ENCODE measurements at regions not wholly inside any gene's neighbourhood (a gene's known extent, or its start where the extent isn't known, plus 50 kb on each side); places are given as distances from the start of the nearest gene placed in this dataset.

DNA sequence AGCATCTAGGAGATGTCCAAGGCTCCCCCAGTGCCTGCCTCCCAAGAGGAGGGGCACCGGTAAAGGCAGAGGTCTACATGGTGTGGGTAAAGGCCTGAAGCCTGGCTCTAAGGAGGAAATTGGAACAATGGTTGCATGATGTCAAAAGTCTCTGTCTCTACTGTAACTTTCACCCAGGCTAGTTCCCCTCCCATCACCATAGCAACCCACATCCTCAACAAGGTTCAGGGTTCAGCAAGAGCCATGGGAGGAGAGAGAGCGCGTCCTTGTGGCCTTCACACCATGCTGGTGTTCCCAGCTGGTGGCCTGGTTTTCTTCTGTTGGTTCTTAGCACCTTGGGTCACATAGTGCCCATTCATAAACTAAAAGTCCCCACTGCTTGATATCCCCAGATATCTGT, 196.7 kb upstream of the CDH5 start:
- DNase-seq = no peak

DNA sequence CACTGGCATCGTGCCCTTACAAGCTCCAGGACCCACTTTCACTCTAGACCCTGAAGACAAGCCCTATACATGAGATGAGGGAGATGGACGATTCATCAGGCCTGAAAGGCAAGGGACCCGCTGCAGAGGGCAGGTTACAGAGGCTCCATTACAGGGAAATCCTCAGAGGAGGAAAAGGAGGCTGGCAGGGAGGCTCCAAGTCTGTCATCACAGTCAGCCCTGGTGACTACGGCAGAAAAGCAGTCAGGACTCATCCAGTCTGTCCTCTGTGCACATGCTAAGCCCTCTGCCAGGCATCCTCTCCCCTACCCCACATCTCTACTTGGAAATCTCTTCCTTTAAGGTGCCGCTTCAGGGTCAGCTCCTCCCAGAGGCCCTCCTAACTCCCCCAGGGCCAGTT, 197.7 kb upstream of the CDH5 start:
- no peak for DNase-seq

DNA sequence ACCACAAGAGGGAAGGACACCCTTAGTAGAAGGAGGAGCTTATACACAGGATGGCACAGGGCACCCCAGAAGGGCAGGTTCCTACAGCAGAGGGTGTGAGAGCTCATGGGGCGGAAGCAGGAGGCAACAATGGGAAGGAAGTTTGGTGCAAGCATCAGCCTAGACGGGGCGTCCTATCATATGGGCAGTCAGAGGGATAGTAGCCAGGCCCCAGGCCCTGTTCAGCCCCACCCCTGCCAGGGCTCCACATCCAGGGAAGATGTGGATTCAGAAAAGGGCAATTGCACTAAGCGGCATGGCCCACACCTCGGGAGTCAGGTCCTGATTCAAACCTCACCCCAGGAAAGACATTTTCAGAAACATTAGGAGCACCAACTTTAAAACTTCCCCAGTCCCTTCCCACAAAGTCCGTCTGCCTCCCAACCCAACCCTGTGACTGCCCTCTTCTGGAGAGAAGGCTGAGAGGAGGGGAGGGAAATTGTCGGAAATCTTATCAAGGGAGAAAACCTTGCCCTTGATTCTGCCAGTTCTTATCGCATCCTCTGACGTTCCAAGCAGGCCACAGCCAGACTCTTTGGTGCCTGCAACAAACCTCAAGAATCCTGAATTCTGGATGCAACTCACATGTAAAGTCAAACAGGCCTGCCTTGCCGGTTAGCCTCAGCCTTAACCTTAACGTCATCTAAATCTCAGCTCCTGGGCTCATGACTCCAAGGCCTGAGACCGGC, 198.8 kb upstream of the CDH5 start:
- DNase-seq = no peak

DNA sequence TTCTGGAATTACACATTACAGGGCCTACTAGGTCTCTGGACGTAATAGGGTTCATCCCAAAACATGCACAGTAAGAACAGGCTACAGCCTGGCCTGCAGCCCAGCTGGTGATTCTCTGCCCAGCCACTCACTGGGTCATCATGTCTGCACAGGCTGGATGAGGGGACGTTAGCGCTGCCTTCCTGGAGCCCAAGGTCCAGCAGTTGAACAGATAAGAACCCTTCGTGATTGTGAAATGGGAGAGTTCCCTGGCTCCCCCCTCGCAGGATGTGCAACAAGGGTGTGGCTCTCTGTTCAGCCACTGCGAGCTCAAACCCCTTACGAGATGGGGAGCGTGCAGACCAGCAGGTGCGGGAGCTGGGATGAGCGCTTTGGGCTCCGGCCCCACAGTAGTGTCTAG, 200.0 kb upstream of the CDH5 start:
- DNase-seq = no peak

DNA sequence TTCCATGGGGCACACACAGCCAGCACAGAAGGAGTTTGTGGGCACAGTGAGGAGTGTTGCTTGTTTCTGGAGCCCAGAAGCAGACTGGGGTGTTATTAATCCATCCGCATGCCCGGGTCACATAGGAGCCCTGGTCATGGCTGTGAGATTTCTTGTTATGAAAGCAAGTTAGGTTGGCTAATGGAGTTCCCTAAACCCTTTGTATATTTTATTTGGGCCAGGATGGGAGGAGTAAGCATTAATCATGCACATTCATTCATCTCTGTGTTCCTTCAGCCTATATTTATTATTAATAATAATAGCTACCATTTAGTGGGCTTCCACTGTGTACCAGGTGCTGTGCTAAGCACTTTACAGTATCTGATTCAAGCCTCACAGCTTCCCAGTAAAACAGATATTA, 200.6 kb upstream of the CDH5 start:
- DNase-seq = no peak

DNA sequence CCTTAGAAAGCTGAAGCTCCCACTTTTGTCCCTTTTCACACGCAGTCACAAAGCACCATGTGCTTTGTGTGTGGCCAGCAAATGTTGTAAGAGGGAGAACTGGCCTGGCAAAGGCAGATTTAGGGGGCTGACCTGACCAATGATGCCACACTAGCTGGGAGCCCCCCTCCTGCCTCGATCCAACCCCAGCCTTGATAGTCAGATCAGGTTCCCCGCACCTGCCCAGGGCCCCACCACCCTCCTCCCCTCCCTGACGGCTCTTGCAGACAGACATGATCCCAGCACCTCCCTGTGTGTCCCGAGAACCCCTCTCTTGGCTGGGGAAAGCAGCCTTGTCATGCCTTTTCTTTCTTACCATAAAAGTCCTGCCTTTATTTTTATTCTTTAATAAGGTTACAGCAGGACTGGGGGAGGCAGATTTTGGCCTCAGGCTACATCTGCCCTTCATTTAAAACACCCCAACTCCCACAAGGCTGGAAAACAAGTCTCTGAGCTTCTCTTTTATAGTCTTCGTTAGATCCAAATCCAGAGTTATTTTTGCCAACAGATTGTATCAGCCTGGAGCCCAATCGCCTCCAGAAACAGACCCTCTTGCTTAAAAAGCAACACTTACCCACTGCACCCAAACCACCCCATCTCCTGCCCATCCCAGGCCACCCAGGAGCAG, 201.8 kb upstream of the CDH5 start:
- DNase-seq = no peak

DNA sequence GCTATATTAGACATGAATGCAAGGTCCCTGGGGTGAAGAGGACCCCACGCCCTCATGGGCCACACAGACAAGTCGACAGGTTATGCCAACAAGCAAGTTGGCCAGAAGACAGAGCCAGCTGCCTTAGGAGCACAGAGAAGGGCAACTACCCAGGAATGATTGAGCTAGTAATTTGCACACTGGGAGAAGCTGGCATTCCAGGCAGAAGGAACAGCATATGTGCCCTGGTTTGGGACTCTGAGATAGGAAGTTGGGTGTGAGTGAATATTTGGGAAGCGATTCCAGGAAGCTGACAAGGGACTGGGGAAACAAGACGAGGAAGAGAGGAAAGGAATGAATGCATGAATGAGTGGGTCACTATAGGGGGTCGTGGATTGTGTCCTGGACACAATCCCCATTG, 203.7 kb upstream of the CDH5 start:
- DNase-seq = no peak

DNA sequence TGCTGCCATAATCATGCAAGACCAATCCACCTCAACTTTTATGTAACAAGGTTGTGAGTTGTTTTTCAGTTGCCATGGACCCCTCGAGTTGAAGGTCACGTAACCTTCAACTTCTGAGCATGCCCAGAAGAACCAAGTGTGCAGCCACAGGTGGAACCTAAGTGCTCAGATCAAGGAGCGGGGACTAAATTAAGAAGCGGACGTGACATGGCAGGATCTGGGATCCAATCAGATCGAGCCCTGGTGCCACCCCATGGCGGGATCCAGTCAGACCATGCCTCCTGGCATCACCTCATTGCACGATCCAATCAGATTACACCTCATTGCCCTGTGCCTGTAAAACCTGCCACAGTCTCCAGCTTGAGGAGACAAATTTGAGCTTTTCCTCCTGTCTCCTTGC, 204.5 kb upstream of the CDH5 start:
- no peak for DNase-seq

DNA sequence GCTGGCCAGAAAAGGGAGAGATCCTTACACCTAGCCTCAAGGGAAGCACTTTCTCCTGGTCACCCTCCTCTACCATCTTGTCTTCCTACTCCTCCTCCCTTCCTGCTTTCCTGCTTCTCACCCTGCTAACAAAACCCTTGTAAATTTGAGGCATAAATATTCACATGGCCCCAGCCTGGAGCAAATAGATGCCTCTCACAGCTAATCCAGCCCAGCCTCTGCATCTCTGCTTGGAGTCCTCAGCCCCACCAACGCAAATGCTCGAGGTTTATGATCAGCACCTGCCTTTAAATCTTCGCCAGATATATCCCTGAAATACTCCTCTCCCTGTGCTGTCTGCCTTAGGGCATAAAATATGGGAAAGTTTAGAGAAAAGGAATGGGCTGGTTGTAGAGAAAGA, 205.2 kb upstream of the CDH5 start:
- no peak for DNase-seq

DNA sequence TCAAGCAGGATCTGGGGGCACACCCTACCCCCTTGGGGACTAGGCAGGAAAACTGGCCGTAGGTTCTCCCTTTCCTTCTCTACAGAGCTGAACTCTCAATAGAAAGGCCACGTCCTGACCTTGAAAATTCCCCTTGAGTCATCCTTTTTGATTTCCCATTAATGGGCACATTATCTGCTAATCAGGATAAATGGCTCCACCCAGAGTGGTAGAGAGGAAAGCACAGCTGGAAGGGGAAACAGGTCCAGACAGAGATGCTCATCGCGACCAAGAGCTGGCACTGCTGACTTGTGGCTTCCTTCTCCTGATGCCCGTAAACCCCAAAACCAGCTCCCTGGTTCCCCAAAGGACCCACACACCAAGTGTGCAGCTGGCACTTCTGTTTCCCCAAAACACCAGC, 206.5 kb upstream of the CDH5 start:
- DNase-seq = no peak

DNA sequence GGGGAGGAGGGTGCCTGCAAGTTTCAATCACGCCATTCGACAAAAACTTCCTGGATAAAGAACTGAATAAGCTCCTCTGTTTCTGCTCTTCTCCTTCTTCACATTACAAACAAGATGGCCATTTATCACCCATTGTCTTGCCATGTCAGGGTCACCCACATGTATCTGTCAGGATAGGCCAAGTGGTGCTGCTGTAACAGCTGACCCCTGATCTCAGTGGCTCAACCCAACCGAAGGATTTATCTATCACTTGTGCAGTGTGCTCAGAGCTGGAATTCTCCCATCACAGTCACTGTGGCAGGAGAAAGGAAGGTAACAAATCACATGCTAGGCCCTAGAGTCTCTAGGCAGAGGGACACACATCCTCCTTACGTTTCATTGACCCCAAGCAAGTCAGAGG, 210.0 kb upstream of the CDH5 start:
- no peak for DNase-seq

DNA sequence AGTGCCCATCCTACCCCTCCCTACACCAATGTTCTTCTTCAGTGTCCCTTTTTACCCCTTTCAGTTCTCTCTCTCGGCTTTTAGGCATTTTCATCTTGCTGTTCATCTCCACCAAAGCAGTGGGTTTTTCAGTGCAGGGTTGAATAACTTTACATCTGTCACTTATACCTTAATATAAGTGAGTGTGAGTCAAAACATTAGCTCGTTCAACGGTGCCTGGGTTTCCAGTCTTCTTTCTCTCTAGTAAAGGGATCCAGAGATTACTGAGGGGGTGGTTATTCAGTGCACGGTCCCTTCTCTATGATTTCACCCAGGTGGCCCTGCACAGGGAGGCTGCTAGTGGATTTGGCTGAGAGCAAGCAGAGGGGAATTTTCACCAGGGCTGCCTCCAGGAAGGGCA, 210.6 kb upstream of the CDH5 start:
- no peak for DNase-seq

DNA sequence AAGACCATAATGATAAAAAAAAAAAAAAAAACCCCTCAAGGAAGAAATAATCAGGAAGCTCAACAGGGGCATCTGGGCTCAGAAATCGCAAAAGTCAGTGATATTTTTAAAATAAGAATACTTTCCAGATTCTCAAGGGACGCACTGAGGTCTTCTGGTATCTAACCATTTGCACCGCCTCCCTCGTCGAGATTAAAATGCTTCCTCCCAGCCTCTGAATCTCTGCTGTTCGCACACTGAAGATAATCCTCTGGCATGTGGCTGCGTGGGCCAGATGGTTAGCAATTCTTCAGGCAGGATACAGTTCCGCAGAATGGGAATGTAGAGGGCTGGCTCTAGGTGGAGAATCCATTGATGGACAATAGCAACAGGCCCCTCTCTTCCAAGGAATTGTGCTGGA, 211.7 kb upstream of the CDH5 start:
- no peak for DNase-seq

DNA sequence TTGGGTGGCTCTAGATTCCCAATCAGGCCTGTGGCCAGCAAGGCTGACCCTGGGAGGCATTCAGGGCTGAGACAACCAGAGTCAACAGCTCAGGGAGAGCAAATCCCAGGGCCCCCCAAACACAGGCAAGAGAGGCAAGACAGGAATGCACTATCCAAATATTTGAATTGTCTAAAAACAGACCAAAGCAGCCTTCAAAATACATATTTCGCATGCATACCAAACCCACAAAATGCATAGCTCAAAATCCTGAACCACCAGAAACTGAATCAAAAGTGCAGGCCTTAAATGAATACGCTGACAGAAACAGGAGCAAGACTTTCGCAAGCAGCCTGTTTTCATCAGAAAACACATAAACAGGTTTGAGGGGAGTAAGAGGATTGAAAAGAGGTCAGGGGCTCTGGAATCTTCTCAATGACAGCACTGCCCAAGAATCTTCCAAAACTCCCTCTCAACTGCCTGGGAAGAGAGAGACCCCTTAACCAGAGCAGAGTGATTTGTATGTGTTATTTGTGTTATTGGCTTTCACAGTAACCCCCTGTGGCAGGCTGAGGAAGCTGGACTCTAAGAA, 213.6 kb upstream of the CDH5 start:
- DNase-seq = no peak

DNA sequence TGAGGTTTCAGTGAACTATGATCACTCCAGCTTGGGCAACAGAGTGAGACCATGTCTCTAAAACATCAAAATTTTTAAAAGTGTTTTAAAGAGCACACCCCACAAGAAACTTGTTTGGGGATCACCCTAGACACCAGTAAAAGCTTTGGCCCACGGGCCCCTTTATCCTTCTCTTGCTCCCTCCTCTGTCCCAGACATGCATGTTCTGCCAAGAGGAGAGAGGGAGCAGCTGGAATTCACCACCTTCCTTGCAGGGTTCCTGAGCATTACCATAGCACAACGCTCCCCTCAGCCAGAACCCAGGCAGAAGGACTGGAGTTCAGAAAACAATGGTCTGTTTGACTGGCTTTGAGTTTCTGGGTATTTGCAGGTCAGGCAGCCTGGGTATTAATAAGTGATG, 214.3 kb upstream of the CDH5 start:
- no peak for DNase-seq

DNA sequence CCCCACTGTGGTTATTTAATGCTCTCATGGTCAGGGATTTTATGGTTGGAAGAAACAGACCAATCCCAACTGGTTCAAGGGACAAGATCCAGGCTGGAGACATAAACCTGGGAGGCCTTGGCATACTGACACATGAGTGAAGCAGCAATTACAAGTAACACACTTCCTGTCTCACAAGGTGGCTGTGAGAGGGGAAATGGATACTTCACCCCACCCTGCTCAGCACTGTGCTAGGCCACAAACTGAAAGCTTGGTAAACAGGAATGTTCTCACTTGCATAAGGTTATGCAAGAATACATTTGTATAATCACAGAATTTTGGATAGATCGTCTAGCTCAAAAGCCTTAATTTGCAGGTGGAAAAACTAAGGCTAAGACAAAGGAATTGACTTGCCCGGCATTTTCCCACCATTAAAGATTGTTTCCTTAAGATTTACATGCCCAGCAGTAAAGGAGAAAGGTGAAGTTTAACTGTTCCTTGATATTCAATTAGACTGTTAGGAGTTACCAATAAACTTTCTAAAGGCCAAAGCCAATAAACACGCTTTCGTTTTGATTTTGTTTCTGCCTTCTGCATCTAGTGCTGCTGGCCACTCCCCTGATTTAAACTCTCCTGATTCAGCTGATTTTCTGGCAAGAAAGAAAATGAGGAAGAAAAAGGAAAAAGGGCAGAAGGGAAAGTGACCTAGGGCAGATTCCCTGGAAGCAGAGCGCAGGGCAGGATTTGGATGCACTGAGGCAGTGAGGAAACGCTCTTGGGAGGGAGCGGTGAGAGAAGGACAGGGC, 215.6 kb upstream of the CDH5 start:
- DNase-seq = no peak

DNA sequence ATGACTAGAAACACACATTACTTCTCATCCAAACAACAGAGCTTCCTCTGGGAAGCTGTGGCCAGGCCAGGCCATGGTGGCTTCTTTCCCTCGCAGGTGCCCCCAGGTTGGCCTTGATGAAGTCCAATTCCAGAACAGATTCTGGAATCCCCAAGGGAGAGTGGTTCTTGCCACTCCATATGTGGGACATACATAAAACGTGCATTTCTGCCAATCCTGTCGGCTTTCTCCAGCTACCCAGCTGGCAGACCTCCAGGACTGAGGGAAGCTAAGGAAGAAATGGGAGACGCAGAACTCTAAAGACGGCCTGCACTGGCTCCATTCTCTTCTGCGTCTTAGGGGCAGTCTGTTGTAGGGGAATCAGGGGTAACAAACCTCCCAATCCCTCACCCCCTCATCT, 219.2 kb upstream of the CDH5 start:
- no peak for DNase-seq

DNA sequence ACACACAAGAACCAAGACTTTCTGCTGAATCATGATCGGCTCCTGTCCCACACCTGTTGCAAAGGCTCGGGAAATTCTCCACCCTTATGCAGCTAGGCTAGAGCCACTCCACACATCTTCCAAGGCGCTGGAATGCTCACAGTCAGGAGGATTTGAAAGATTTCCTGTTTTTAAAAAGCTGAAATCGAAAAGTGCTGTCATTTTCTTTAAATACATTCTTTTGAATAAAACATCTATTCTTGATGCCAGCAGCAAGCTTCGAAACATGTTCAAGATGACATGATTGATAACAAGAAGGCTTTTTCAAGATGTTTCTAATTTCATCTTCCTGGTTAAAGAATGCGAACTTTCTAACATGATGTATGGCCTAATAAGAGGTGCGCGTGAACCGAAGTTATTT, 219.7 kb upstream of the CDH5 start:
- no peak for DNase-seq

DNA sequence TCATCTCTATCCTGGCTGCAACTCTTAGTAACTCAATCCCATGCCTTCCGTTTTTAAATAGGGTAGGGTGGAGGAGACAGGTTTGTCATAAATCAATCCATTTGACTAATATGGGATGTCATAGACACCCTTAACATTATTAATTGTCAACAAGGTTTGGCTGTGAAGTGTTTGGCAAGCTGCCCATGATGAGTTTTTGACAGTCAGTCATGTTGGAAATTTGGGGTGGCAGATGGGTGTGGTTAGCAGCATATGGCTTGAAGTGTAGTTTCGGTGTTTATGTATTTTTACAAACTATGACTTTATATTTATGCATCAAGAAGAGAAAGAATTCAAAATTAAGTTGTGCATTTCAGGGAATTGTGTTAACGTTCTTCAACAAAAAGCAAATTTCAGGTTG, 221.8 kb upstream of the CDH5 start:
- no peak for DNase-seq

DNA sequence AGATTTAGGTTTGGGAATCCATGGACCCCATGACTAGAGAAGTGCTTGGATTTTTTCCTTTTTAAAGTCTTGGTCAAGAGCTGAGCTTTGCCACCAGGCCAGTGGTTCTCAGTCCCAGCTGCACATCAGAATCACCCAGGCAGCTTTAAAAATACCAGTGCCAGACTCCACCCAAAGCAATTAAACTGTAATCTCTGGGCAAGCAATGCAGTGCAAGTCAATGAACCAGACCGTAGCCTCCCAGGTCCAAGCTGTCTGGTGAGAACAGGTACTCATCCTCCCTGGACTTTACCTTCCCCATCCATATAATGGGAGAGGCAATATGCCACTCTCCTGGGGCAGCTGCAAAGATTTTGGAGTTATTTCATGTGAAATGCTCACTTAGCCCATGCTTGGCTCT, 223.1 kb upstream of the CDH5 start:
- no peak for DNase-seq

DNA sequence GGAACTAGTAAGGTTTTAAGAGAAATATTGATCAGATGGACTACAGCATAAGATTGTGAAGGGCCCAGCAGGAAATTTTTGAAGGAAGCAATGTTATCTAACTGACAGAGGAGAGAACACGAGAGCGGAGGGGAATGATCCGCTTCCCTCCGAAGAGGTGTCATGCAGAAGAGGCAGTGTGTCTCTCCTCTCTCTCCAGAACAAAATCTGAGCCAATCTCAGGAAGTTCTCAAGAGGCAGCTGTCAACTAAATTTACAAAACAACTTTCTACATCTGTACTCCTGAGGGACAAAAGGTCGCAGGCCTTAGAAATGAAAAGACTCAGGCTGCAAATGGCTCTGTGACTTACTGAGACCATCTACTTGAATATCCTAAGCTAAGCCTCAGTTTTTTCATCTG, 224.6 kb upstream of the CDH5 start:
- DNase-seq = no peak

DNA sequence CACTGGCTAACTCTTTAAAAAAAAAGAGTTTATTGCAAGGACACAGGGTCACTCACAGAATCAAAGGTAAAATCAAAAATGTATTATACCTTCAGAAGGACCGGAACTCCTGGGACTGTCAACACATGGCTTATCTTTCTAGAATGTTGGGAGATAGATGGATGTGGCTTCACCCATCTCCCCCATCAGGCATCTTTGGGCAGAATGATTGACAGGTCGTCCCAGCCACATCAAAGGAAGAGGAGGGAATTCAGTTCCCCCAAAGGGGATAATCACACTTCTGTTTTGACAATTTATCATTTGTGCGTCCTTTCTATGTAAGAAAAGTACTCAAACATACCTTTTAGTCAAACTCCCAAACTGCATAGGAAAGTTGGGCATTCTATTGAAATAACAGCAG, 228.6 kb upstream of the CDH5 start:
- no peak for DNase-seq

DNA sequence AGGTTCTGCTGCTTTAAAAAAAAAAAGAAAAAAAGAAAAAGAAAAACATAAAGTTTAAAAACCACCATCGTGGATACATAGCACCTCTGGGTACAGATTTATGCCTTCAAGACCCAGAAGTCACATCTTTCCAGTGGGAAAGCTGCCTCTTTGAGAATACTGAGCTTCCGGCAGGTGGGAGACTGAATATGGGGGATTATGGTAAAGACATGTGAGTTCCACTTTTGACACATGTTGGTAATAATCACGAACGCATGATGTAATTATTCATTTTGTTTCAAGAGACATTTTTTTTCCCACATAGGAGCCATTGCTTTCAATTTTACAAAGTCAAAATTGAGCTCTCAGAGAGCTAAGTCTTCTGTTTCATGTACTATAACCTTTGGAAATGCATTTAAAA, 229.7 kb upstream of the CDH5 start:
- DNase-seq = no peak

DNA sequence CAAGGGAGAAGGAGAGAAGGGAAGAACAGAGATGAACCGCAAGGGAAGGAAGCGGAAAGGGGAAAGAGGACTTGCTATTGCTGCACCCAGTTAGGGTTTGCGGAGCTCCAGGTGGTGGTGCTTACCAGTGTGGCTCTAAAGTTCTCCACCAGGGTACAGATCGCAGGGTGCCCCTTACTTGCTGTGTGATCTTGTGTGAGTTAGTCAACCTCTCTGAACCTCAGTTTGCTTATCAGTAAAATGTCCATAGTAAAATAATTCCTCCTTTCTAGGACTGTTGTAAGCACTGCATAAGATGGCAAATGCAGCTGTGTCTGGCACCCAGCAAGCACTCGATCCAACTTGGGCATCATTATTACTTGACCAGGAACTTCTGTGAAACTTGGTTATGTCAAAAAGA, 230.7 kb upstream of the CDH5 start:
- DNase-seq = no peak

Measured in NCI-H1417 (cell line).